ENCODE measurements at regions not wholly inside any gene's neighbourhood (a gene's known extent, or its start where the extent isn't known, plus 50 kb on each side); places are given as distances from the start of the nearest gene placed in this dataset.

GRCh38 chr2:15761056-15761455 is 169.4 kb downstream of the DDX1 start:
- peaks cover 58% of the 10 kb centered on the region for H3K9me3 Mint-ChIP-seq
- H3K4me3 Mint-ChIP-seq, result no peak overlapping the region
- H3K27ac Mint-ChIP-seq, result no peak overlapping the region
- DNase-seq, result no peak
- H3K4me1 Mint-ChIP-seq, result peaks cover 51% of the 10 kb centered on the region
- TF ChIP-seq CTCF (IDR thresholded peaks at IDR 0.05), result no peak
- peaks cover 17% of the 10 kb centered on the region for H3K36me3 Mint-ChIP-seq (ENCODE audit: low read depth)
- H3K27me3 Mint-ChIP-seq (ENCODE audit: low read depth, poor library complexity), result peaks cover 18% of the 10 kb centered on the region

GRCh38 chr2:15761910-15762309 is 170.2 kb downstream of the DDX1 start:
- Mint-ChIP-seq H3K4me3 (no peak overlapping the region), H3K36me3 (ENCODE audit: low read depth) (peaks cover 17% of the 10 kb centered on the region), H3K9me3 (peaks cover 50% of the 10 kb centered on the region), H3K27me3 (ENCODE audit: low read depth, poor library complexity) (peaks cover 18% of the 10 kb centered on the region), H3K4me1 (peaks cover 60% of the 10 kb centered on the region), H3K27ac (no peak overlapping the region)
- no peak for DNase-seq
- no peak for TF ChIP-seq CTCF (IDR thresholded peaks at IDR 0.05)

GRCh38 chr2:15762449-15762848 is 170.8 kb downstream of the DDX1 start:
- peaks cover 16% of the 10 kb centered on the region for H3K36me3 Mint-ChIP-seq (ENCODE audit: low read depth)
- H3K4me1 Mint-ChIP-seq, result peaks cover 65% of the 10 kb centered on the region
- DNase-seq, result no peak
- peaks cover 44% of the 10 kb centered on the region for H3K9me3 Mint-ChIP-seq
- no peak overlapping the region for H3K27ac Mint-ChIP-seq
- no peak overlapping the region for H3K4me3 Mint-ChIP-seq
- peaks cover 16% of the 10 kb centered on the region for H3K27me3 Mint-ChIP-seq (ENCODE audit: low read depth, poor library complexity)
- TF ChIP-seq CTCF (IDR thresholded peaks at IDR 0.05), result no peak

GRCh38 chr2:15763106-15763821 is 171.6 kb downstream of the DDX1 start:
- peaks cover 8% of the 10 kb centered on the region for H3K36me3 Mint-ChIP-seq (ENCODE audit: low read depth)
- peak overlapping the region; percentile 16 for H3K4me3 Mint-ChIP-seq
- H3K27me3 Mint-ChIP-seq (ENCODE audit: low read depth, poor library complexity), result peaks cover 11% of the 10 kb centered on the region
- DNase-seq, result no peak
- peak overlapping the region; percentile 23 for H3K27ac Mint-ChIP-seq
- peaks cover 74% of the 10 kb centered on the region for H3K4me1 Mint-ChIP-seq
- H3K9me3 Mint-ChIP-seq, result peaks cover 36% of the 10 kb centered on the region
- TF ChIP-seq CTCF (IDR thresholded peaks at IDR 0.05), result no peak

- Mint-ChIP-seq H3K9me3 (peaks cover 28% of the 10 kb centered on the region), H3K27ac (no peak overlapping the region), H3K36me3 (ENCODE audit: low read depth) (no peaks in the 10 kb centered on the region), H3K27me3 (ENCODE audit: low read depth, poor library complexity) (peaks cover 11% of the 10 kb centered on the region), H3K4me1 (peaks cover 81% of the 10 kb centered on the region), H3K4me3 (no peak overlapping the region)
- TF ChIP-seq CTCF (IDR thresholded peaks at IDR 0.05), result no peak
- no peak for DNase-seq
Observed at GRCh38 chr2:15763822-15764682, 172.4 kb downstream of the DDX1 start.
